G401.6 (cell line): ENCODE measurements at regions not wholly inside any gene's neighbourhood (a gene's known extent, or its start where the extent isn't known, plus 50 kb on each side); places are given as distances from the start of the nearest gene placed in this dataset.
"Not testable (repeated sequence)": the region's sequence is repeated elsewhere in the genome, so short reads cannot be mapped to it uniquely, and the experiment has no call there.

ENCODE experiments used
- FAIRE-seq: peaks from 2 replicates; lab custom pipeline; 2012; peaks lifted over from hg19 to GRCh38; lab: Jason Lieb, UNC

DNA sequence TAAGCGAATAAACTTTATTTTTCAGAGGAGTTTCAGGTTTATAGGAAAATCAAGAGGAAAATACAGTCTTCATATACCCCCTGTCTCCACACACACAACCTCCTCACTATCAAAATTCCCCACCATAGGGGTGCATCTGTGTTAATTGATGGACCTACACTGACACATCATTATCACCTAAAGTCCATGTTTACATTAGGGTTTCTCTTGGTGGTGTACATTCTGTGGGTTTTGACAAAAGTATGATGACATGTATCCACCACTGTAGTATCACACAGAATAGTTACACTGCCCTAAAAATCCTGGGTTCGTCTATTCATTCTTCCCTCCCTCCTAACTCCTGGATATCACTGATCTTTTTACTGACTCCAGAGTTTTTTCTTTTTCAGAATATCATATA is 654.2 kb downstream of the UQCRFS1 start:
- no peak for FAIRE-seq

DNA sequence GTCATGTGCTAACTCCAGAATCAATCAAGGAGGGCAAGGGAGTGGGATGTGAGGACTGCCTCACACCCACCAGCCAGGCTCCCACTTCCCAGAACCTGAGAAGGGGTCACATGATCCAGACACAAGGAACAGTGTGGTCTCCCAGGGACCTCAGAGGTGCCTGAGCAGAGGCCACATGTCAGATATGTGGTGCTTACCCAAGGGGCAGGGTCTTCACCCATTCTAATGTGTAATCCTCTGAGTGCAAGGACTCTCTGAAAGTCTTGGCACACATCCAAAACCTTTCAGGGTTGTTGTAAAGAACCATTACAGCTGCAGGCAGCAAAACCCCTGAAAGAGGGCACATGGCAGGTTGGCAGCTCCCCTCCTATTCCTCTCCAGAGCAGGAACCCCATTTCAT is 656.6 kb downstream of the UQCRFS1 start:
- FAIRE-seq, result no peak

- FAIRE-seq, result no peak
These were observed 657.6 kb downstream of the UQCRFS1 start for GRCh38 chr19:28555317-28555716.

- FAIRE-seq, result no peak
These were observed 658.4 kb downstream of the UQCRFS1 start for GRCh38 chr19:28554321-28555091.

- no peak for FAIRE-seq
These were observed 659.2 kb downstream of the UQCRFS1 start for GRCh38 chr19:28553764-28554163.

GRCh38 chr19:28553005-28553404 is 659.9 kb downstream of the UQCRFS1 start:
- no peak for FAIRE-seq

DNA sequence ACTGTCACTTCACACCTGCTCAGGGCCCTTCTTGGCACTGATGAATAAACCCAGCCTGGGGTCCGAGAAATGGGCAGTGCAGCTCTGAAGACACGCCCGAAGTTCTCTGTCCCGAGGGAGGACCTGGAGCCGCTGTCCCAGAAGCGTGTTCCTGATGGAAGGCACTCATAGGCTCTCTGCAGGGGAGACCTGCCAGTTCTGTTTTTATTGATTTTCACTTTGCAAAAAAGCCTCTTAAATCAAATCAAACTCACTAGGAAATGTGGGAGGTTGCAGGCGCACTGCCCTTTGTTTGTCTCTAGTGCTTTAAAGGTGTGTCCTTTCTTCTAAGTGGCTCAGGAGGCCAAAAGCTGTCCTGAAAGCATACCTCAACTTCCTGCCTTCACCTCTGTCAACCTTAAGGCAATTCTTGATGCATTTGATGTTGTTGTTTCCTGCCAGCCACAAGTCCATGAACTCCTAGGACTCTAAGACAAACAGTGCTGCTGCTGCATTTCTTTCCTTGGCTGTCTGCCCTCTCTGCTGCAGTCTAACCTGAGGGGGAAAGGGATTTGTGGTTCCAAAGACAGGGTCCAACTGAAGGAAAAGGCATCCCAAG is 663.2 kb downstream of the UQCRFS1 start:
- no peak for FAIRE-seq

DNA sequence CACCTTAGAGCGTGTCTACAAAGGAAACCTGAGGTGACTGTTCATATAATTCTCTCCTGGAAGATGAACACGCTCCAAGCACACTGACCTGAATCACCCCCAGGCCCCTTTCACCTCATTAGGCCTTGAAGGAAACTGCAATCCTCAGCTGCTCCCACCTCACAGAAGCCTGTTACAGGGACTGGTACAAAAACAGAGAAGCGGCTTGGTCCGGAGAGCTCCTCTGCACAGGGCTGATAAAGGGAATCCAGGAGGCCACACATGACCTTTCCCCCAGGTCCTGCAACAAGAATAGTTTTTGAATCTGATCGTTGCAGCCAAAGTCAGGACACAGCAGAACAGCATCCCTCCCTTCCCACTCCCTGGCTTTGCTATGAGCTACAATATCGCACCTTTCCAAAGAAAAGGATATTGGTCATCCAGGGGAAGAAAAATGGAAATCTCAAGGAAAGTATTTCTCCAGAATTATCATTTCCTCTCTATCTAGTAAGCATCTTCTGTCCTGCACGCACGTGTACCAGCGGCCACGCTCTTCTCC is 666.7 kb downstream of the UQCRFS1 start:
- no peak for FAIRE-seq

DNA sequence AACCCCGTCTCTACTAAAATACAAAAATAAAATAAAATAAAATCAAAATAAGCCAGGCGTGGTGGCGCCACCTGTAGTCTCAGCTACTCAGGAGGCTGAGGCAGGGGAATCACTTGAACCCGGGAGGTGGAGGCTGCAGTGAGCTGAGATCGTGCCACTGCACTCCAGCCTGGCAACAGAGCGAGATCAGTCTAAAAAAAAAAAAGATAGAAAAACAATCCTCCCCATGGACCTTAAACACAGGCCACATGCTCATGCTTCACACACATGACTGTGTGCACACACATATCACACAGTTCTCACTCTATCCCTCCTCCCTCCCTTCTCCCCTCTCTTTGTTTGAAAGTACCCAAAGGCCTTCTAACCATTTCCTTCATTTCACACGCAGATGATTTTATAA is 667.6 kb downstream of the UQCRFS1 start:
- not testable (repeated sequence) for FAIRE-seq

- no peak for FAIRE-seq
These were observed 668.3 kb downstream of the UQCRFS1 start for GRCh38 chr19:28544451-28545261.

DNA sequence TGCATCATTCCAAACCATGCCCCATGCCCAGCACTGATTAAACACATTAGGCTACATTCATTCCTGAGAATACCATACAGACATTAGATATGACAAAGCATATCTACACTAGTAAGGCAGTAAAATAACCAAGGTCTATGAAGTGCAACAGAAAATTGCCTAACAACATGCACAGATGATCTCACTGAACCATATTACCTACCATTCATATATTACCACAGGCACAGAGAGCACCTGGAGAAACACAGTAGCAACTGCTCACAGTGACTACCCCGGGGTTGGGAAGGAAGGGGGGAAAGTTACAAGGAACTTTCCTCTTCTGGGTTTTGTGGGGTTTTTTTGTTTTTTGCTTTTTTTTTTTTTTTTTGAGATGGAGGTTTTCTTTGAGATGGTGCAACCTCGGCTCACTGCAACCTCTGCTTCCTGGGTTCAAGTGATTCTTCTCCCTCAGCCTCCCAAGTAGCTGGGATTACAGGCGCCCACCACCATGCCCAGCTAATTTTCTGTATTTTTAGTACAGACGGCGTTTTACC is 669.6 kb downstream of the UQCRFS1 start:
- no peak for FAIRE-seq

DNA sequence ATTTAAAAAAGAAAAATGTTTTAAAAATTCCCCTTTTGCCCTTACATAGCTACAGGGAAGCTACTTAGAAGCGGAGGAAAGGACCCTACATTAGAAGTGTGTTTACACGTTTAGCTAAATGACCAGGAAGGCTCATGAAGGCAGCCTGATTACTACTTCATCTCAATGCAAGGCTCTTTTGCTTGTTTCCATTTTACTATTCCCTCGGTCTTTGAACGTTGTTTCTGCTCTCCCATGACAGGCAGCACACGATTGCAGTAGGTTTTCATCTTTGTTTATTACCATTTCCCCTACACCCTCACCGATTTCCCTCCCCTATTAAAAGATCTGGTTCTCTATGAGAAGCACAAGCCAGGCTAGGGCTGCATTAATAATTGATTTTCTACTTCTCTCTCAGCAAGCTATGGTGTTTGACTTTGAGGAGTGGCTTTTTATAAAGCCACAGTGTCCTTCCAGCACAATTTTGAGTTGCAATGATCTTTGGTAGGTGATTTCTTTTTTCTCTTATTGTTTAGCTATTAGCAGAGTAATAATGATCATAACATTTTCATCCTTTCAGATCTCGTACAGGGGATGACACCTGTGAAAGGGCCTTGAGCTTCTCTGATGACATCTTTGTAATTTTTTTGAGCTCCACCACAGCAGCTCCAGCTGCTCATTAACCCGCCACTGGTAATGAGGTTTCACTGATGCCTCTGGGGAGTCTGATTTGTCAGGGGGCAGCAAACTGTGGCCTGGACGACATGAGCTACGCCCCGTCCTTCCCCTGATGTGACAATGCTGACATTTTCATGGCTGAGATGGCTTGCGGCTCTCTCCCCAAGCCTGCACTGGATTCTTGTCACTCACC is 670.3 kb downstream of the UQCRFS1 start:
- no peak for FAIRE-seq

GRCh38 chr19:28541602-28542393 is 671.2 kb downstream of the UQCRFS1 start:
- FAIRE-seq, result no peak

DNA sequence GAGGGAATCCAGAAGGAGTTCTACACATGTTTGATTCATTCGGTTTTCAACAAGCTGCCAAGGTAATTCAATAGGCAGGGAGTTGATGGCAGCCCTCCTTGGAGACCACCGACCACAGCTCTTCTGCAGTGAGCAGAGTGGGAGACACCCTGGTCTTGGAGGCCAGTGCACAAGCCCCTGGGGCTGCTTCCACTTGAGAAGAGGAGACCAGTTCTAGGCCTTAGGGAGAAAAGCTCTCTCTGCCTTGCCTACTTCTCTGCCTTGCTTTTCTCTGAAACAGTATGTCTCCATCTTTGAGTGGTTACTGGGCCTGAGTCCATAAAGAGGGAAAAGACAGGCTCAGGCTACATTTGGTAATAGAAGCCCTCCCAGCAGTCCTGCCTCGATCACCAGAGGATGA is 671.9 kb downstream of the UQCRFS1 start:
- FAIRE-seq, result no peak

DNA sequence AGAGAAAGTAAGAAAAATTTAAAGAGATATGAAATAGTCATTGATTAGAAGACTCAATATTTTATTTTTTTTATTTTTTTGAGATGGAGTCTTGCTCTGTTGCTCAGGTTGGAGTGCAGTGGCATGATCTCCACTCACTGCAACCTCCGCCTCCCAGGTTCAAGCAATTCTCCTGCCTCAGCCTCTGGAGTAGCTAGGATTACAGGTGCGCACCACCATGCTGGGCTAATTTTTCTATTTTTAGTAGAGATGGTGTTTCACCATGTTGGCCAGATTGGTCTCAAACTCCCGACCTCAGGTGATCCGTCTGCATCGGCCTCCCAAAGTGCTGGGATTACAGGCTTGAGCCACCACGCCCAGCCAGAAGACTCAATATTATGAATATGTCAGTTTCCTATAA is 672.6 kb downstream of the UQCRFS1 start:
- not testable (repeated sequence) for FAIRE-seq

GRCh38 chr19:28539759-28540158 is 673.2 kb downstream of the UQCRFS1 start:
- FAIRE-seq, result no peak

DNA sequence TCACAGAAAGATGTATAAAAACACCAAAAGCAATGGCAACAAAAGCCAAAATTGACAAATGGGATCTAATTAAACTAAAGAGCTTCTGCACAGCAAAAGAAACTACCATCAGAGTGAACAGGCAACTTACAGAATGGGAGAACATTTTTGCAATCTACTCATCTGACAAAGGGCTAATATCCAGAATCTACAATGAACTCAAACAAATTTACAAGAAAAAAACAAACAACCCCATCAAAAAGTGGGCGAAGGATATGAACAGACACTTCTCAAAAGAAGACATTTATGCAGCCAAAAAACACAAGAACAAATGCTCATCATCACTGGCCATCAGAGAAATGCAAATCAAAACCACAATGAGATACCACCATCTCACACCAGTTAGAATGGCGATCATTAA is 674.4 kb downstream of the UQCRFS1 start:
- FAIRE-seq, result not testable (repeated sequence)

DNA sequence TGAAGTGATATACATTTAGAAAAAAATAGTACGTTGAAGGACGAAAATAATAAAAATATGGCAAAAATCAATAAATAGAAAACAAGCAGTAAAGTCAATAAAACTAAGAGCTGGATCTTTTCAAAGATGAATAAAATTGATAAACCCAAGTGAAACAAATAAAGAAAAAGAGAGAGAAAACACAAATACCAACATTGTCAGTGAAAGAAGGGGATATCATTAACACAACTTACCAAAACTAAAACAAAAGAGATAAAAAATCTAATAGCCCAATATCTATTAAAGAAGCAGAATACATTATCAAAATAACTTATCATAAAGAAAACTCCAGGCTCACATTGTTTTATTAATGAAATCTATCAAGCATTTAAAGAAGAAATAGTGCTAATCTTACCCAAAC is 675.1 kb downstream of the UQCRFS1 start:
- FAIRE-seq, result no peak

DNA sequence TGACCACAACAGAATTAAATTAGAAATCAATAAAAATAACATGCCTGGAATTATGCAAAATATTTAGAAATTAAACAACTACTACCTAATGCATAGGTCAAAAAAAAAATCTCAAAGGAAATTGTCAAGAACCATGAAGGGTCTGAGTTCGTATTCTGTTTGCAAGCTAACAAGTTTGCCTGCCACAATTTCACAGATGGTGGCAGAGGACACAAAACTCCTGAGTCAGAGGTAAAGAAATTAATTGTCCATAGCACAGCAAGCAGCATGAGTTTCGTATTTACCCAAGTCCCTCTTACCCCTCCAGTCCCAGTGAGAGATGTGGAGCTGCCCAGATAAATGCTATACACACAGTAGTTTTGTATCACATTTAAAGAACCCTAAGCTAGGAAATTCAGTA is 675.9 kb downstream of the UQCRFS1 start:
- FAIRE-seq, result no peak

- no peak for FAIRE-seq
These were observed 677.6 kb downstream of the UQCRFS1 start for GRCh38 chr19:28535352-28535775.
